ENCODE measurements at regions not wholly inside any gene's neighbourhood (a gene's known extent, or its start where the extent isn't known, plus 50 kb on each side); places are given as distances from the start of the nearest gene placed in this dataset.

DNA sequence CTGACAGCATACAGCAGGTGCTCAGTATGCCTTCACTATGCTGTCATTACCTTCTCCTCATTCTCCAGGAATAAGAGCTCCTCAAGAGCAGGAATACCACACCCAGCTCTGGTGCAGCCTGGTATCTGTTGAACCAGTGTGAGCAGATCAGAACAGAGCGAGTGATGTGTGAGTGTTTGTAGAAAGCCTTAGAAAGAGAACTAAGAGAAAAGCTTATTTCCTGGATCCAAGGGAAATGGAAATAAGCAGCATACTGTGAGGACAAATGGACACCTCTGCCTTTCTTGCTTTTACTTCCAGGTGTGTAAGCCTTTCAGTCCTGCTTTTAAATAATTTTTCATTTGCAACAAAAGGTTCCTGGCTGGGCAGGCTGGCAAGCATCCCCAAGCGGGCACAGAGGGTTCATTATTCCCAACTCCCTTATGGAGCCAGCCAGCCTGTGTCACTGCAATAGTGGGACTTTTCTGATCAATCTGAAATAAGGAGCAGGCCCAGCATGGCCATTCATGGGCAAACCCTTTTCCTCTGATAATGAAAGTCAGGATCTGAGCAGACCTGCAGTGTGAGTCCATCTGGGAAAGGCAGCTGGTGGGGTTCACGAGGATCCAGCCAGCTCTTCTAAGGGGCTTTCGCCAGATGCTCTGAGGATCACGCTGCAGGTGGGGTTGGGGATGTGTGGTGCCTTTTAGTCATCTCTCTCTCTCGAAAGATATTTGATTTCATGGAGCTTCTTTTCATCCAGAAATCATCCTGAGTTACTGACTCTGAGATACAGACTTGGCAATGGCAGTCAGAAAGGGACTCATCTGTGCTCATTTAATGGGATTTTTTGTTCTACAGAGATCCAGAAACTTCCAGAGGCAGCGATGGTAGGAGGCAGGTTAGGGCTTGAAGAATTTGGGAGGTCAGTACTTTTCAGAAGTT is 594.9 kb upstream of the CFAP20DC start:
- FAIRE-seq = no peak

GRCh38 chr3:59641169-59641899 is 591.5 kb upstream of the CFAP20DC start:
- FAIRE-seq = no peak

DNA sequence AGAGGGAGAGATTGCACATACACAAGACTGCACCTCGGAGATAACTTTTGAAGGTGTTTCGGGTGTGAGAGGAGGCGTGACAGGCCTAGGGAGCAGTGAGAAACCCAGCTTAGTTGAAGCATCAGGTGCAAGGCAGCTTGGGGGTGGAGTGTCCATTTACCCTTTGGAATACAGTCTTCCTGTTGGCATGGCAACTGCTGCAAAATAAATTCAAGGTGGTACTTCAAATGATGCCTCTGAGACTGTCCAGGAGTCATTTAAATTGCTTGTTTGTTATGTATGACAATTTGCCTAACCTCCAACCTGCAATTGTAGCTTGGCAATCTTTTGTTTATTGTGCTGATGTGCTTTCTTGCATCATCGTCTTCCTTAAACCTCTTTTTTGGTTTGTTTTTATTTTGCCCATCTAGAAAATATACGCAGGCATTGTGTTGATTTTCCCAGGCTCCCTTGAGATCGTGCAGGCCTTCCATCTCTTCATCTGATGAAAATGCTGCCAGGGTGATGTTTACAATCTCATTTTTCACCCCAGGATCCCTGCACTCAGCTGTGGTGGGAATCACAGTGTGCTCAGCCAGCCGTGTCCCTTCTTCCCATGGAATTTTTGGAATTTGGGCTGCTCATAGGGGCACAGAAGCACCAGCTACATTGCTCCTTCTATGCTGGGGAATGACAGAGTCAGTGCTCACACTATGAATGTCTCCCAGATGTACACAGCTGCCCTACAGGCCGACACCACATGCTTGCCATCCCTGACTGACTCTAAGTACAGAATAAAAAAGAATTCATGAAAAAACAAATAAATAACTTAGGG is 583.1 kb upstream of the CFAP20DC start:
- FAIRE-seq = no peak

DNA sequence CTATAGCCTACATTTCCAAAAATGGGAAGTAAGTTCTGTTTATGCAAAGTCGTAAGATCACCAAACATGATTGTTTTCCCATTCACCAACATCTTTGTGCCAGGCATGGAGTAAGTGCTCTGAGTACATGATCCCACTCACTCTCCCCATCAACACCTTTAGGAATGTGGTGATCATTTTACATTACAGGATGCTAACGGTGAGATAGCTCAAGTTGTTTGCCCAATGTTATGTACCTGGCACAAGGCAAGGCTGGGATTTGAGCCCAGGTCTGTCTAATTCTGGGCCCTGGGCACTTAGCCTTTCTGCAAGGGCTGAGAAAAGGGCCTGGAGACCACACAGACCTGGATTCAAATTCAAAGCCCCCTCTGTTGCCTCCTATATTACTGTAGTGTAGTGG is 581.7 kb upstream of the CFAP20DC start:
- FAIRE-seq = no peak

- FAIRE-seq = no peak
Measured at GRCh38 chr3:59621037-59621436, 571.2 kb upstream of the CFAP20DC start.

- FAIRE-seq = no peak
Measured at GRCh38 chr3:59620325-59620724, 570.5 kb upstream of the CFAP20DC start.

GRCh38 chr3:59612444-59612715 is 562.6 kb upstream of the CFAP20DC start:
- no peak for FAIRE-seq

DNA sequence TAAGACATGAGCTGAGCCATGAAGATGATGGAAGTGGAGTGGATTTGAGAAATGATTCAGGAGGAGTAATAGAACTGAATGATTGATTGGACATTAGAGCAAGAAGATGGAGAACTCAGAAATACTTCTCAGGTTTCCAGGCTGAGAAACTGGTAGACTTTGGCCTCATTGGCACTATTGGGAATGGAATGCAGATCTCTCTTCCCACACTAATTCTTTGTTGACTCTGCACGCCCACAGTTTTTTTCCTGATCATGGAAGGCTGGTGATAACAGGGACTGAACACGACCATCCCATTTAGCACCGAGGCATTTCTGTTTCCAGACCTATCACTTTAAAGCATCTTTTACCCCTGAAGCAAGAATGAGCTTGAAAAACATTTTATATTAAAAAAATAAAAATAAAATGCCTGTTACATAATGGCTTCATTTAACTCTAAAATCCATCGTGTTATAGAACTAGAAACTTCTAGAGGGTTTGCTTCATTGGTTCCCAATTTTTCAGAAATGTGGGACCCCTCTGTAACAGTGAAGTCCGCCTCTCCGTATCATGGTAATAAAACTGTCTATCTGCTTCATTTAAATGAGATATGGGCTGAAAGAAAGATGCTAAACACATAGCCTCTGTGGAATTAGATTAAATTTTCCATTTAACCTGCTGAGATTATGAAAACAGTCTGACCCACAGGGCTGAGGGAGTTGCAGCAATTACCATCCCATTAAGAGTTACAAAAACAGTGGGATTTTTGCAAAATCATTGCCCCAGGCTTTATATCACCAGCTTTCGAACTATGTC is 562.0 kb upstream of the CFAP20DC start:
- FAIRE-seq = no peak

DNA sequence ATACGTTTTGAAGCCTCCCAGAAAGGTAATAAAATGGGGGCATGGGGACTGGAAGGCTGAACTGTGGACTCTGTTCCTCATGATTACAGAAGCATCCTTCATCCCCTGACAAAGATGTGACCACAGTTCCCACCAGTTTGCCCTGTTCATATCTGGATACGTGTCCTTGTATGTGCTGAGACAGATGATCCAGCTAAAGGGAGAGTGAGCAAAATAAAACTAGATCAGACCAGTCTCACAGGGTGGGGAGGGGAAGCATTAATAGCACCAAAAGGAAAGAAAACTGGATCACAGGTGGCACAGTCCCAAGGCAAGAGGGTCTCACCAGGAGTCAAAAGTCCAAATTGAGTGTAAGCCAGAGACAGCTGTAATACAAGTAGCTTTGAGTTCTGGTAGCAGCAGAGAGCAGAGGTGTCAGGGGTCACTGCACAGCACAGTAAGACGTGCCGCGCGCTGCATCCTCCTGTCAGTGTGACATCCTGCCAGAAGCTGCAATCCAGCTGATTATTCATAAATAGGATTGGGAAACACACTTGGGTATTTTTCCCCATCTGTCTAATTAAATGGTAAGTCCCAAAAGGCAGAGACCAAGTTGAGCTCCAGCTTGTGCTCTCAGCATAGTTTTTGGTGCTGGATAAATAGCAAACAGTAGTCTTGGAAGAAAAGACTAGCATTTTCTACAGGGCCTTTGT is 560.0 kb upstream of the CFAP20DC start:
- no peak for FAIRE-seq

- no peak for FAIRE-seq
Measured at GRCh38 chr3:59608356-59608755, 558.5 kb upstream of the CFAP20DC start.

DNA sequence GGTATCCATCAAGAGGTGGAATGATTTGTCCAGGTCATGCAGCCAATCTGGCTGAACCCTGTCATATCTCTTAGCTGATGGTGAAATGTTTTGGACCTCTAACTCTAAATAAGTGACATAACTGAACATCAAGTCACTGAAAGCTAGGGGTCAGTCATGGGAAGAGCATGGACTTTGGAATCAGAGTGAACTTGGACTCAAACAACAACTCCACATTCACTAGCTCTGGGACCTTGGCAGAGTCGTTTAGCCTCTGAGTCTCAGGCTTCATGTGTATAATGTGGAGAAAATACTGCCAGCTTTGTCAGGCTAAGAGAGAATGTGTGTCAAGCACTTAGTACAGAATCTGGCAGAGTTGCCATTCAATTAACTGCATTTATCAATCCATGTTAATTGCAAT is 557.8 kb upstream of the CFAP20DC start:
- no peak for FAIRE-seq

DNA sequence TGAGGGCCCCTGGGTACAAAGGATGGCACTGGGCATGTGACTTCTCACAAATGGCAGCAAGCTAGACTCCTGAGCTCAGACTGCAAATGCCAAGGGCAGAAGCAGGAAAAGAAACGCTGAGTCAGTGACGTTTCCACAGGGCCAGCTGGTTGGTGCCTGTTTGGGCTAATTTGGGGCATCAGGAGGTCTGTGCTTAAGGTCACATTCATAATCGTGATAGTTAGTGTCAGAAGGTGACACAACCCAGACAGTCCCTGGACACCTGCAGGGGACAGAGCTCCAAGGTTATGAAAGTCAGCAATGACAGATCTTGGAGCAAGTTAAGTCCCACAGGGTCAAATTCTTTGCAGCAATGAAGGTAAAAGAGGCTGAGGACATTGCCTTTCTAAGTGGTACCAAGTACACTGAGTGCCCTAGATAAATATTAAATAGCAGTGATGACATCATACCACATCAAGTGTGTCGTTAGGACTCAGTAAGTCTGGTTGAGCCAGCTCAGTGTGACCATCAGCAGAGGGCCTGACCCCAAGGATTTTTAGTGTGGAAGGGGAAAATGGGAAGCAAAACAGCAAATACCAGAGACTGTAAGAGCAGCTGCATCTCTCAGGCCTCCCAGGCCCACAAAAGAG is 556.9 kb upstream of the CFAP20DC start:
- no peak for FAIRE-seq

- no peak for FAIRE-seq
Measured at GRCh38 chr3:59605944-59606534, 556.2 kb upstream of the CFAP20DC start.

DNA sequence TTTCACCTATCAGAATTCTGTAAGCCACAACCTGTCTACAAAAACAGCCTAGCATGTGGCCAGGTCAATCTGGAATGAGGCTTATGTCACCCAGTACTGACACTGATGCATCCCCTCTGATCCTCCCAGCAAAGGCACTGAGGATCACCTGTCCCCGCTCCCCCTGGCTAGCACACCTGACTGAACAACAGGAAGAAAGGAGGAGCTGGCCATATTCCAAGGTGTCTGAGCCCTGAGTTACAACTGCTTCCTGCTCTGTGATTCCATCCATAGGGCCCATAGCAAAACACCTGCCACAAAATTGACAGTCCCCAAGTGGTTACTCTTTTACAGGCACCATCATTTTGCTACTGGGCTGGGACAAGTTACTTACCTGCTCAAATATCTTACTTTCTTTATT is 555.5 kb upstream of the CFAP20DC start:
- no peak for FAIRE-seq

GRCh38 chr3:59601486-59601885 is 551.7 kb upstream of the CFAP20DC start:
- no peak for FAIRE-seq

- FAIRE-seq = no peak
Measured at GRCh38 chr3:59600631-59601030, 550.8 kb upstream of the CFAP20DC start.

DNA sequence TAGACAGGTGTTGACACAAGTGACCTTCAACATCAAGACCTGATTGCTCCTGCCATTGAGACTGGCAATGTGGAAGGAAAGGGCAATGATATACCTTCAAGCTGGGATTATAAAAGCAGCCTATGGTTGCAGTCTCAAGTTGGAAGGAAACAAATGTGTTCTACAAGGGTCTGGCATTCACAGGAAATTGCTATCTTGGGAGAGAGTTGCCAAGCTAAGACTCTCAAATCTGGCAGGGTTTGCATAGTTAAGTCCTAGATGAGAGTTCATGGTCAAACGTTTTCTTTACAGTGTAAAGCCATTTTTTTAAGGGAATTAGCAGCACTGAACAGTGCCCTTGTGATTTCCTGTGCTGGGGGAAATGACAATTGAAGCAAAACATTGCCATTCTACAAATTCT is 546.9 kb upstream of the CFAP20DC start:
- no peak for FAIRE-seq

DNA sequence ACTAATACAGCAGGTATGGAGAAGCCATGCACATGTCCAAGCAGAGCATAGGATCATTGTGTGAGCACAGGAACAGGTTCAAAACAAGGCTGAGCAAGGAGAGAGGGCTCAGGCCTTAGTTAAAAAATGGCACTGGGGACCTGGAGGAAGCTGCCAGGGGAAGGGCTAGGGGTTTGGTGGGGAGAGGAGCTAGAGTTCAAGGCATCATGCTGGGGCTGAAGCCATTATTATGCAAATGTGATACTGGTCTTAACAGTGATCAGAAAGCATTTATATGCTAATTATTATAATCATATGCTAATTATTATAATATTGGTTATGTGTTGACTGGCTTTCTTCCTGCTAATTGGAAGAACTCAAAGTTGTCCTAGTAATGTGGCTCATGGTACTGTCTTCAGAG is 546.0 kb upstream of the CFAP20DC start:
- no peak for FAIRE-seq

DNA sequence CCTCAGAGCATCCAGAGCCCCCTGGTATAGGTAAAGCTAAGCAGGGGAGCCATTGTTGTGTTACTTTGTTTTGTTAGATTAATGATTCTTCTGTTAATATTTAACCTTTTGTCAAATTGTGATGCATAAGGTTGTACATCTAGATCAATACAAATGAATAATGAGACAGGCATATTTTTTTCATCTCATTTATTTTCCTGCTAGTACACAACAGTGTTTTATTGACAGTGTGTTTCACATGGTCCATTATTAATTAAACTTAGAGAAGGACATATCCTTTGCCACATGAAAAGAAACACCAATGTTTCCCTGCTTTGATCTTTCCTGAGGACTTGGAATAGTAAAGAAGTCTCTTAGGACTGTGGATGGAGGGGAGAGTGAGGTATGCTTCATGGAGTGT is 543.6 kb upstream of the CFAP20DC start:
- no peak for FAIRE-seq

DNA sequence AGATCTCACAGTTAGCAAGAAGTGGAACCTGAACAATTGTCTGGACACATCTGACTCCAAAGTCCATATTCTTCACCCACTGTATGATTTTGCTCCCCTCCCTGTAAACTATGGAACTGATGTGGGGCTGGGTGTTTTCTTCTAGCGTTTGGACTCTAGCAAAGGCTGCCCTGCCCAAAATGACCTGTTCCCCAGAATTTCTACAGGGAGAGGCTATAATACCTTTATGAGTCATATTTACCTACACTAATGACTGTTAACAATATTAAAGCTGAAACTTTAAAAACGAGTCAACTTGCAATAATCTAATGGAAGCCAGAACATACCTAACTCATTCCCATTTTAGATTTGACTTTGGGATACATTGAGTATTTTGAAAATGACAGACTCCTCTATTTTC is 531.2 kb upstream of the CFAP20DC start:
- no peak for FAIRE-seq

DNA sequence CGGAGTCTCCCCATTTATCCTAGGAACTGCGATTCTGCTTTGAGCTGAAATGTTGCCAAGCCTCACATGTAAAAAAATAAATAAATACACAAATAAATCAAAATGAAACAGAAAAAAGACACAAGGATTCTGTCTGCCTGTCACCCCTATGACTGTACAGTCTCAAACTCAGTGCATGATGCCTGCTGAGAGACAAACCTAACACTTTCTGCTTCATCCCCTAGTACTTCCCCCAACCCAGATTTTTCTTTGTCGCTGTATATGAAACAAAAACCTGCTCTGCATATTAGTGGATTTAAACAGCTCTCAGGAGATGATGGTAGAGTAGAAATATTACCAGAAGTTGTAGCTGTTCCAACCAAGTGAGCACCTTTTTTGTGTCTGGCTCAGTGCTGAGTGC is 530.7 kb upstream of the CFAP20DC start:
- FAIRE-seq = no peak

All from colon (tissue), 2 donors.